ENCODE measurements at regions not wholly inside any gene's neighbourhood (a gene's known extent, or its start where the extent isn't known, plus 50 kb on each side); places are given as distances from the start of the nearest gene placed in this dataset.

GRCh38 chr1:116313776-116314175, 59.3 kb upstream of the ATP1A1 start:
- TF ChIP-seq CTCF (IDR thresholded peaks at IDR 0.05) (no peak), POLR2A (IDR thresholded peaks at IDR 0.05) (no peak)
